Psoas muscle (tissue), 7 donors: ENCODE measurements at regions not wholly inside any gene's neighbourhood (a gene's known extent, or its start where the extent isn't known, plus 50 kb on each side); places are given as distances from the start of the nearest gene placed in this dataset.

Source experiments
- ATAC-seq, 4 donors: fragments of 200-7000 bp; cut with Tn5 transposase; one replicate each; pipeline ENCODE4 v1.9.1; 2020; ENCODE audit warnings: moderate library complexity in 3 of 4, mild to moderate bottlenecking in 2 of 4
- DNase-seq, 2 donors: peaks; one replicate each; pipeline ENCODE4 v3.0.0-alpha.2; 2020
- H3K27ac ChIP-seq: fragments of 200-600 bp; one replicate; pipeline ENCODE4 v1.8.0; 2022
- H3K27me3 ChIP-seq, 3 donors: fragments of 200-600 bp in 1 of 3; one replicate each; pipeline versions ENCODE4 v1.6.1 to v1.8.0; 2013 to 2022; ENCODE audit warnings: low read length in 2 of 3, mild to moderate bottlenecking in 2 of 3, moderate library complexity in 1 of 3; ENCODE audit not compliant: insufficient read depth in 3 of 3
- H3K36me3 ChIP-seq, 2 donors: fragments of 200-600 bp in 1 of 2; one replicate each; pipeline versions ENCODE4 v1.6.1 to v1.8.0; 2013 to 2022; ENCODE audit warnings: low read depth in 1 of 2, mild to moderate bottlenecking in 1 of 2, moderate library complexity in 1 of 2; ENCODE audit not compliant: insufficient read depth in 1 of 2
- H3K4me1 ChIP-seq: fragments of 200-600 bp; one replicate; pipeline ENCODE4 v1.8.0; 2022
- H3K4me3 ChIP-seq: fragments of 200-600 bp; one replicate; pipeline ENCODE4 v1.8.0; 2022; ENCODE audit warnings: mild to moderate bottlenecking
- H3K9me3 ChIP-seq: fragments of 200-600 bp; one replicate; pipeline ENCODE4 v1.8.0; 2022
- CTCF ChIP-seq: fragments of 200-600 bp; IDR thresholded peaks from one replicate; pipeline ENCODE4 v1.8.0; 2022; ENCODE audit warnings: antibody characterized with exemption
- WGBS, 3 donors: extraction: QIAGEN DNeasy Blood & Tissue Kit; methylation state at CpG; one replicate each; pipeline versions ENCODE4 v1.1.6 to v1.1.7; 2013; 5-methylcytosine and 5-hydroxymethylcytosine counted together
- intact Hi-C, 2 donors: fragments of 100-400 bp; cut with DNase I; formaldehyde crosslinking; loops; one replicate each; pipeline versions ENCODE4 v1.11.0 to v1.14.2; 2022
- donor health status: healthy with polysubstance abuse.
- donor health status: DM: no; HTN: no; CAD: no; lungs with moderate emphysema.
- donor health status: Bipolar disorder and iron deficiency.
- donor health status: healthy.
- donor health status: DM: yes; HTN: yes; CAD: no.
- donor health status: DM: no; HTN: no; CAD: no.
- donor health status: DM: yes; HTN: yes; CAD: no.

DNA sequence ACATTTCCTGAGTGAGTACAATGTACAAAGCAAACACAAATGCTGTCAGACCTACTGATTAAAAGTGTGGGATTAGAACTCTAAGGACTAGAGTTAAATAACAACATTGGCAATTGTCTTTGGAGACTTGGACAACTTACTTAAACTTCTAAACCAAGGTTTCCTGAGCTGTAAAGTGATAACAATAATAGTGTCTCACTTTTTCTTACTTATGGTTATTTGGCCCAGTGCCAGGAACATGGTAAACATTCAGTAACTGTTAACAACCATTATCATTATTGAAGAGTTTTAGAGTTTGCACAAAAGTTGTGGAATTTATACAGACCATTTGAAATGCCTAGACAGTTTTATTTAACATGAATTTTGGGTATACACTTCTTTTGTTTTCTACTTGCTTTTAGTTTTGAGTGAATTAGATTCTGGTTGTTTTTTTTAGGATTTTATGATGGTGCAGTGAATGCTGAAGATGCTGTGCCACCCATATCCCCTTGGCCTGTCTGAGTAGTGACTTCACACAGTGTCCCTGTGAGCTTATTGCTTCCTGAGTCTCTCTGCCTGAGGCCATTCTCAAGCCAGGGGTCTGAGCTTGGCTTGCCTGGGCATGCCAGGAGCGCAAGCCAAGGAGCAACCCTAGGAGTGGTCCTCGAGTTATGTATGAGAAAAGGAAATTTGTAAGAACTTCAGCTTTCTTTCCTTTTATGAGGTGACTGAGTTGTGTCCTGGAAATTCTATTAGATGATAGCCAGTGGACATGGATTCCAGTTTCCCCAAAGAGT, 932.8 kb downstream of the TTLL7 start:
- intact Hi-C loops: no loop called here
- ATAC-seq (no peak), DNase-seq (no peak)
- no peaks in the 10 kb centered on the region for H3K4me1 ChIP-seq
- H3K36me3 ChIP-seq: no peaks in the 10 kb centered on the region
- no peaks in the 10 kb centered on the region for H3K27me3 ChIP-seq
- no peak for TF ChIP-seq CTCF
- H3K4me3 ChIP-seq: no peak overlapping the region
- WGBS, 3 donors: 89 to 93% (median 92%) methylated on average over 2 of the region's 2 CpGs
- no peaks in the 10 kb centered on the region for H3K9me3 ChIP-seq
- H3K27ac ChIP-seq: no peak overlapping the region

DNA sequence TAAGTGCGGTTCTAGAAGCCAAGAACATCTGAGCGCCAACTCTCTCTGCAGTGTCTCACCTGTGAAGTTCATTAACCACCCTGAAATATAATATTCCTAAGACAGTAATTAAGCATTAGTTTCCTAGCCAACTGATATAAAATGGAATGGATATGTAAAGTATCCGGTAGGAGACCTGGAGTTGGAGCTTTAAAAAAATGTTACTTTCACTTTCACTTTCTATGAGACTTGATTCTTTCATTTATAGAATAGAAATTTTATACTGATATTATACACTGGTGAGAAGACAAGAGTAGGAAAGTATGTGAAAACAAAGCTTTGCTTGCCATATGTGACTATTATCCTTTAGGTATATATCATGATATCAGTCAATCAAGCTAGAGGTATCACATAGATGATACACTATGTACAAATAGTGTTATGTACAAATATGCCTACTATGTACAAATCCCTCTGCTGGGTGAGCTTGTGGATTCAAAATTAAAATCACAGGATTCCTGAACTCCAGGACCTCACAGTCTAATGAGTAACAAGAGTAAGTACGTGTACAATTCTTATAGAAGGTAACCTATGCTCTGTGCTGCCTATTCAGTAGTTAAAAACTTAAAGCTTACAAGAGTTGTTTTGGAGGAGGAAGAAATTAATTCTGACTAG, 934.2 kb downstream of the TTLL7 start:
- intact Hi-C loops: no loop called here
- 69 to 79% (median 72%) methylated on average over 4 of the region's 4 CpGs for WGBS, 3 donors
- Histone ChIP-seq H3K27me3 (no peaks in the 10 kb centered on the region), H3K4me1 (no peaks in the 10 kb centered on the region), H3K9me3 (no peaks in the 10 kb centered on the region), H3K36me3 (no peaks in the 10 kb centered on the region), H3K27ac (no peak overlapping the region), H3K4me3 (peak overlapping the region; percentile 45)
- ATAC-seq: no peak
- TF ChIP-seq CTCF: no peak
- DNase-seq: no peak

GRCh38 chr1:83060651-83061390, 938.1 kb downstream of the TTLL7 start:
- no peak overlapping the region for H3K27ac ChIP-seq
- no peak for TF ChIP-seq CTCF
- no peaks in the 10 kb centered on the region for H3K27me3 ChIP-seq
- ATAC-seq: no peak
- 71 to 79% (median 76%) methylated on average over 5 of the region's 5 CpGs for WGBS, 3 donors
- no peak for DNase-seq
- no peaks in the 10 kb centered on the region for H3K9me3 ChIP-seq
- H3K4me1 ChIP-seq: peaks cover 4% of the 10 kb centered on the region
- no peaks in the 10 kb centered on the region for H3K36me3 ChIP-seq
- H3K4me3 ChIP-seq: no peak overlapping the region
- intact Hi-C loops: no loop called here

DNA sequence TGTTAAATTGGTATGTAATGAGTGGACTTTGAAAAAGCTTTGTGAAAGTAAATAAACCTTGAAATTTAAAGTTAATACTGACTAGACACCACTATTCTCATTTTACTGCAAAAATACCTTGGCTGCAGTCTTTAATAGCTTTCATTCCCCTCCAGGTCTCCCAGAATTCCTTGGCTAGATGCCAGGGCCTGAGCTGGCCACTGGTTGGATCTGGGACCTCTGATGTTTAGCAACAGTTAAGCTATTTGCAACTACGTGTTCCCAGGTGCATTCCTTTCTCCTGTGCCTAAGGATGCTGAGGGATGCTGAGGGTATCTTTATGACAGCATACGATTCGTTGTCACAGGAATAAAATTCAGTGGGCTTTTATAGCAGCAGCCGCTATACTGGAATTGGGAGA, 938.7 kb downstream of the TTLL7 start:
- WGBS, 3 donors: 59 to 68% (median 61%) methylated on average over 4 of the region's 4 CpGs
- peaks cover 4% of the 10 kb centered on the region for H3K4me1 ChIP-seq
- no peaks in the 10 kb centered on the region for H3K27me3 ChIP-seq

More for the DNA sequence above, 938.7 kb downstream of the TTLL7 start:
- intact Hi-C loops: no loop called here
- ATAC-seq: no peak
- Histone ChIP-seq H3K27ac (no peak overlapping the region), H3K4me3 (no peak overlapping the region), H3K36me3 (no peaks in the 10 kb centered on the region), H3K9me3 (no peaks in the 10 kb centered on the region)
- DNase-seq: no peak
- TF ChIP-seq CTCF: no peak
